Loucy (cell line): ENCODE measurements at regions not wholly inside any gene's neighbourhood (a gene's known extent, or its start where the extent isn't known, plus 50 kb on each side); places are given as distances from the start of the nearest gene placed in this dataset.

Experiments
- CTCF ChIP-seq: fragments of 200-600 bp; sonication (generic); conservative IDR thresholded peaks from 2 replicates; pipeline ENCODE4 v1.5.1; 2014; ENCODE audit warnings: mild to moderate bottlenecking, antibody characterized with exemption, low read length
- EZH2phosphoT487 ChIP-seq: fragments of 200-600 bp; IDR thresholded peaks from 2 replicates; pipeline ENCODE4 v1.6.1; 2018; ENCODE audit warnings: antibody characterized with exemption, mild to moderate bottlenecking, moderate library complexity, borderline replicate concordance

GRCh38 chr6:15861486-15861885 lies 198.7 kb upstream of the DTNBP1 start:
- no peak for TF ChIP-seq CTCF
- TF ChIP-seq EZH2phosphoT487, result no peak
